ENCODE measurements at regions not wholly inside any gene's neighbourhood (a gene's known extent, or its start where the extent isn't known, plus 50 kb on each side); places are given as distances from the start of the nearest gene placed in this dataset.

DNA sequence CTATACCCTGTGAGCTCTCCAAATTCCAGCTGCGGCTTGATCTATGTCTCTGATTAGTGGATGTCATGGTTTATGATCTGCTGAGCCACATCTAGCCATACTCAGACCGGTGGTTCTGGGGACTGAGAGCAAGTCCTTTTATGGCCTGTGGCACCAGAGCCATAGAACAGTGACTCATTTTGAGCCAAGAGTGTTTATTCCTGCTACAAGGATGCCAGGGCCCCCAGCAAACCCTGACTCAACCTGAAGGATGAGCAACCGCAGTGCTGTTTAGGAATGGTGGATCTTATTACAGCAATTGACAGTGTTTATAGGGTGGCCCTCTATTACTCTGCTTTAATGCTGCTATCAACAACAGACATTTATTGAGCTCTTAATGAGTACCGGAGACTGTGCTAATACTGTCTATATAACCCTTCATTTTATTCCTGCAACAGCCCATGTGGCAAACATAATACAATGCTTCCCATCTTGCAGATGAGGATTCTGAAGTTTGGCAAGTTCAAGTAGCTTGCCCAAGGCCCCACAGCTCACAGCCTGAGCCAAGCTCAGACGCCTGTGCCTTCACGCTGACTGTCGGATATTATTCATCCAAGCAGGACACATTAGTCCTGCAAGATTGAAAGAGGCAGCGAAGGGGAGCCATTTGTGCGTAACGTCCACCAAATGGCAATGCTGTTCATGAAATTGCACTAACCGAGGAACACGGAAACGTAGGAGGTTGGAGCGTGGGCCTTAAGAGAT, 273.6 kb upstream of the PWP1 start:
- DNase-seq, result no peak

DNA sequence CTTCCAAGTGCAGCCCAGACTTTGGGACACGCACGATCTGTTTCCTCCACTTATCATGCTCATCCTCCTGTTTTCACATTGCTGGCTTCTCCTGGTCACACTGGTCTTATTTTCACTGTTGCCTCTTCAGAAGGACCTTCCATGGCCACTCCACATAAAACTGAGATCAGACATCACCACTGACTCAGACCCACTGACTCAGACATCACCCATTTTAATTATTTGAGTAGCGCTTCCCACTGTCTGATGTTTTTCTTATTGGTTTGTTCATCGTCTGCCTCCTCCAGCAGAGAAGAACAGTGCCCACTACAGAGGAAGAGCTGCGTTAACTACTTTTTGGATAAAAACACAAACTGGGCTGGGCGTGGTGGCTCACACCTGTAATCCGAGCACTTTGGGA, 270.5 kb upstream of the PWP1 start:
- no peak for DNase-seq

- DNase-seq, result no peak
Measured at GRCh38 chr12:107415834-107416233, 269.8 kb upstream of the PWP1 start.

GRCh38 chr12:107417004-107417403, 268.6 kb upstream of the PWP1 start:
- DNase-seq, result no peak

DNA sequence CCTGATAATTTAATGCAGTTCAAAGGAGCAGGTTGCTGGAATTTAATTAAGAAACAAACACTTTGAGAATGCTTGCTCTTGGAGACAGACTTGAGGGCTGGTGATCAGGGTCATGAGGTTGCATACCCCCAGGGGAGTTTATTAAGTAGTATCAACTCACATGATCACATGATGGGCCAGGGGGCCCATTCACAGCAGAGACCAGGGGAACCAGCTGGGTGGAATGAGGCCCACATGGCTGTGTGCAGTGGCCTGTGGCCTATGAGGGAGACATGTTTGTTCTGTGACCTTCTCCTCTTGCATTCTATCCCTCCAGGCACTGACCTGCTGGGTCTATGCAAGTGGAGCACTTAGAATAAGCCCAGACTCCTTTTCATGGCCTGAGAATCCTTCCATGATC, 266.6 kb upstream of the PWP1 start:
- no peak for DNase-seq

DNA sequence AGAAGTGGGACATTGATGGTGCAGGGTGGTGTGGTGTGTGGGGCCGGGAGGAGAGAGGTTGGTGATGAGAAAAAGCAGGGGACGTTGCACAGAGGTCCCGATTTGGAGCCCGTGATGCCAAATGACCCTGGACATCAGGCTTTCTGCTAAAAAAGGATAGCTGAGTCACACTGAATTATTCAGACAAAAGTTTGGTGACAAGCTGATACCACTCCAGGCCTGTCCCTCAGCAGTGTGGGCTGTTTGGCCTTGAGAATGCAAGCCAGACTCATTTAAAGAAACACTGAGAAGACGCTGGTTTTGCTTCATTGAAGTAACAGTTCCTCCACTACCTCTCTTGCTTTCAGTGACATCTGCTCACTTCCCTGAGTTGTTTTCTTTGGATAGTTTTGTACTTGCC, 262.1 kb upstream of the PWP1 start:
- DNase-seq, result no peak

GRCh38 chr12:107429006-107429705, 256.4 kb upstream of the PWP1 start:
- DNase-seq, result no peak

GRCh38 chr12:107431942-107432341, 253.7 kb upstream of the PWP1 start:
- no peak for DNase-seq

DNA sequence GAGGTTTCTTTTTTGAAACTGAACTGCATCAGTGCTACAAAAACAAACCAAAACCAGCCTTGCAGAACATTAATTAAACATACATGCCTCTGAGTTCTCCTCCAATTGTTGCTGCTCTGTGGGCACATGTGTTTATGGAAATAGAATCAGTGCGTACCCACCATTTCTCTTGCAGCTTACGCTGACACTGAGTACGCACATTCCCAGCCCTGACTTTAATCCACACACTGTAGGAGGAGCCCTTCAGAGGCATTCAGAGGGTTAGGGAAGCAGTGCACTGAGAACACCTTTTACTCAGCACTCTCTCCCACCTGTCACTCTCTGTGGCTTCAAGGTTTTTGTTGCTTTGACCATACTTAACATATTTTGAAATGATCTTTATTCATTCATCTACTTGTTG, 250.5 kb upstream of the PWP1 start:
- no peak for DNase-seq

- no peak for DNase-seq
Measured at GRCh38 chr12:107435520-107435919, 250.1 kb upstream of the PWP1 start.

GRCh38 chr12:107436376-107436775, 249.2 kb upstream of the PWP1 start:
- no peak for DNase-seq

- DNase-seq, result no peak
Measured at GRCh38 chr12:107436836-107437235, 248.8 kb upstream of the PWP1 start.

GRCh38 chr12:107437954-107438353, 247.6 kb upstream of the PWP1 start:
- no peak for DNase-seq

- DNase-seq, result no peak
Measured at GRCh38 chr12:107439026-107439738, 246.4 kb upstream of the PWP1 start.

DNA sequence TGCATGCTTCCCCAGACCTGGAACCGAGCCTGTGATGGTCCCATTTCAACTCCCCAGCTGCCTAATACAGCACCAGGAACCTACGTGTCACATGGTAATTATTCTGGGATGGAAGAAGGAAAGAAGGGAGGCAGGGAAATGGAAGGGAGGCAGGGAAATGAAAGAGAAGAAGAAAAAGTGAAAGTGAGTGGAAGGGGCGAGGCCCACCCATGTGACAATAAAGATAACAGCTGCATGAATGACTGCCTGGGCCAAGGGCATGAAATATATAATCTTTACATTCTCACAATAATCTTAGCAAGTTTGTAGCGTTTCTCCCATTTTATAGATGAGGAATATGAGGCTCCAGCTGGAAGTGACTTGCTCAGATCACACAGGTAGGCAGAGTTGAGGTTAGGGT, 245.0 kb upstream of the PWP1 start:
- no peak for DNase-seq

GRCh38 chr12:107441665-107442300, 243.8 kb upstream of the PWP1 start:
- DNase-seq, result no peak

GRCh38 chr12:107442326-107442987, 243.1 kb upstream of the PWP1 start:
- DNase-seq, result no peak

DNA sequence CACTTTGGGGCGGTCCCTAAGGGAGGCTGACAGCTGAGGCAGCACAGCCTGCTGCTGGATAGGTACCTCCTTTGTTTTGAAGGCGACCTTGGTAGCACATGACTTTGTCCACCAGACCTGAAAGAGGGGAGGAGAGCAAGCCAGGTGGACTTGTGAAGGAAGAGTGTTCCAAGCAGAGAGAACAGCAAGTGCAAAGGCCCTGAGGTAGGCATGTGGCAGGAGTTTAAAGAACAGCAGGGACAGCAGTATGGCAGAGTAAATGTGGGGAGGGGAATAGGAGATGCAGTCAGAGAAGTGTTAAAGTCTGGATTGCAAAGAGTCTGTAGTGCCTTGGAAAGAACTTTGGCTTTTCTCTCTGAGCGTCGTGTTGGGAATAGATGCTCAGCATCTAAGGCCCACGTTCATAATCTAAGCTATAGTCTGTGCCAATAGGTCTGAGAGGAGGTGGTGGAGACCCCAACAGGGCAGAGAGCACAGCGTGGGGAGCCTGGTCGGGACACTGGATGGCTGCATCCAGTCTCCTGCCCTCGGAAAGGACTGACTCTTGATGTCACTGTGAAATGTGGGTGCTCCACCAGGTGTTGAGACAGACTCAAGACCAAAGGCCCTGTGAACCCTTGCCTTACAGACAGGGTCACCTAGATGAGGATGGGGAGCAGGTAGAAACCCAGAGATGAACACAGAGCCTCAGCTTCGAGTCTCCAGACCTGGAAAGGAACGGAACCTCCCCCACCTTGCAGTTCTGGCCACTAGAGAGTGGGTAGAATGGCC, 242.1 kb upstream of the PWP1 start:
- no peak for DNase-seq

- DNase-seq, result no peak
Measured at GRCh38 chr12:107444771-107445170, 240.8 kb upstream of the PWP1 start.

- no peak for DNase-seq
Measured at GRCh38 chr12:107446476-107446875, 239.1 kb upstream of the PWP1 start.

DNA sequence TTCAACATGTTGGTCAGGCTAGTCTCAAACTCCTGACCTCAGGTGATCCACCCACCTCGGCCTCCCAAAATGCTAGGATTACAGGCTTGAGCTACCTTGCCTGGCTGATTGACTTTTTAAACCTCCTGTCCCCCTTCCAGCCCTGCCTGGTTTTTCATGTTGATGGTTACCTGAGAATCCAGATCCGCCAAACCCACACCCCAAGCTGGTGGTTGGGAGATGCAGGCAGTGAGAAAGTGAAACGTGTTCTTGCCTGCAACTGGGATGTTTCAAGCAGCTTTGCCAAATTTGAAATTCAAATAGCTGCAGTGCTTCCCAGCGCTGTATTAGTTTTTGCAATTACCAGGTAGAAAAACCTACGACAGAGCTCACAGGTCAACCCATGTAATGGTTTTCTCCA, 238.3 kb upstream of the PWP1 start:
- DNase-seq, result no peak

- no peak for DNase-seq
Measured at GRCh38 chr12:107448198-107448597, 237.4 kb upstream of the PWP1 start.
